Astrocyte (in vitro differentiated cells and primary cell): ENCODE measurements at regions not wholly inside any gene's neighbourhood (a gene's known extent, or its start where the extent isn't known, plus 50 kb on each side); places are given as distances from the start of the nearest gene placed in this dataset.

ENCODE experiments used
- DNase-seq: peaks from one replicate; pipeline ENCODE4 v3.0.0-alpha.2; 2010; ENCODE audit warnings: low read depth
- FAIRE-seq: peaks from 2 replicates; lab custom pipeline; 2011; peaks lifted over from hg19 to GRCh38; lab: Jason Lieb, UNC
- H2AFZ ChIP-seq: 2 replicates; pipeline ENCODE4 v1.6.0; 2012; ENCODE audit warnings: low read depth, low read length, inconsistent platforms
- H3K27ac ChIP-seq: 2 replicates; pipeline ENCODE4 v1.5.1; 2011; ENCODE audit warnings: low read depth, low read length, inconsistent platforms
- H3K27me3 ChIP-seq: 2 replicates; pipeline ENCODE4 v1.6.0; 2011; ENCODE audit warnings: low read length, inconsistent platforms; ENCODE audit not compliant: insufficient read depth
- H3K36me3 ChIP-seq: 2 replicates; pipeline ENCODE4 v1.5.1; 2011; ENCODE audit warnings: low read length, inconsistent platforms; ENCODE audit not compliant: insufficient read depth
- H3K4me1 ChIP-seq: 2 replicates; pipeline ENCODE4 v1.5.1; 2011; ENCODE audit warnings: low read length, inconsistent platforms; ENCODE audit not compliant: insufficient read depth
- H3K4me2 ChIP-seq: 2 replicates; pipeline ENCODE4 v1.6.0; 2012; ENCODE audit warnings: low read length, inconsistent platforms
- H3K4me3 ChIP-seq: 2 replicates; pipeline ENCODE4 v1.5.1; 2011; ENCODE audit warnings: low read depth, mild to moderate bottlenecking, low read length, inconsistent platforms; ENCODE audit not compliant: insufficient read depth
- H3K79me2 ChIP-seq: 2 replicates; pipeline ENCODE4 v1.6.0; 2012; ENCODE audit warnings: mild to moderate bottlenecking, low read length, inconsistent platforms; ENCODE audit not compliant: insufficient read depth
- H3K9ac ChIP-seq: 2 replicates; pipeline ENCODE4 v1.6.0; 2012; ENCODE audit warnings: mild to moderate bottlenecking, low read length, inconsistent platforms
- H3K9me3 ChIP-seq: 2 replicates; pipeline ENCODE4 v1.5.1; 2012; ENCODE audit warnings: low read depth, mild to moderate bottlenecking, low read length, inconsistent platforms; ENCODE audit not compliant: insufficient read depth
- H4K20me1 ChIP-seq: 2 replicates; pipeline ENCODE4 v1.6.0; 2012; ENCODE audit warnings: low read length, inconsistent platforms; ENCODE audit not compliant: insufficient read depth
- H3K27ac Mint-ChIP-seq: one replicate; pipeline ENCODE4 v1.8.0; 2021; ENCODE audit warnings: mild to moderate bottlenecking, mixed read lengths; ENCODE audit not compliant: unreplicated experiment
- H3K27me3 Mint-ChIP-seq: one replicate; pipeline ENCODE4 v1.8.0; 2021; ENCODE audit warnings: low read depth, mixed read lengths; ENCODE audit not compliant: unreplicated experiment
- H3K36me3 Mint-ChIP-seq: one replicate; pipeline ENCODE4 v1.8.0; 2021; ENCODE audit warnings: low read depth, mixed read lengths; ENCODE audit not compliant: unreplicated experiment
- H3K4me1 Mint-ChIP-seq: one replicate; pipeline ENCODE4 v1.8.0; 2021; ENCODE audit warnings: low read depth, mixed read lengths; ENCODE audit not compliant: unreplicated experiment
- H3K4me3 Mint-ChIP-seq: one replicate; pipeline ENCODE4 v1.8.0; 2021; ENCODE audit warnings: mild to moderate bottlenecking, moderate library complexity, mixed read lengths; ENCODE audit not compliant: unreplicated experiment
- H3K9me3 Mint-ChIP-seq: one replicate; pipeline ENCODE4 v1.8.0; 2021; ENCODE audit warnings: mild to moderate bottlenecking, mixed read lengths; ENCODE audit not compliant: unreplicated experiment
- EZH2 ChIP-seq: IDR thresholded peaks from 2 replicates; pipeline ENCODE4 v1.6.1; 2012; ENCODE audit warnings: mild to moderate bottlenecking, low read length, inconsistent platforms; ENCODE audit not compliant: insufficient read depth
- TF ChIP-seq, protein P1 (sequence below): IDR thresholded peaks from 2 replicates; pipeline ENCODE4 v1.5.1; 2011; ENCODE audit warnings: low read depth, mild to moderate bottlenecking, inconsistent platforms, low read length, moderate library complexity; ENCODE audit not compliant: insufficient read depth

DNA sequence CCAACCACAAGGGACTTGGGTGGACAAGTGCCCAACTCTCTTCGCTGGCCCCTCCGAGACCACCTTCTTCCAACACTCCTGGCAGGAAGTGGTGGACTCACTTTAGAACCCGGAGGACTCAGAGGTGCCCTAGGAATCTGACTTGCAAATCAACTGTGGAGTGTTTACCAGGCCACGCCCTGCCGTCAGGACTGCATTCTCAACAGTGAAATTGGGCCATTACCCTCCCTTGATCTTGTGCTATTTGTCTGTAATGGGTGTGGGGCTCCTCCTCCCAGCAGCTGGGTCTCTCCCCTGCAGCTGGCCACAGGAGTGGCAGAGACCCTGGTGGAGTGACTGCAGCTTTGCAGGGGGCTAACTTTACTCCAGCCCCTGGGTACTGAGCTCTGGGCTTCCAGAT, 212.2 kb upstream of the RPL38 start:
- H3K4me3 ChIP-seq = no peak overlapping the region
- no peaks in the 10 kb centered on the region for H3K4me1 Mint-ChIP-seq
- no peaks in the 10 kb centered on the region for H3K36me3 ChIP-seq
- FAIRE-seq (no peak), DNase-seq (no peak)
- H3K9me3 Mint-ChIP-seq = no peaks in the 10 kb centered on the region
- H3K27me3 ChIP-seq = no peaks in the 10 kb centered on the region
- no peaks in the 10 kb centered on the region for H3K9me3 ChIP-seq
- TF ChIP-seq EZH2 = no peak
- TF ChIP-seq, protein P1, sequence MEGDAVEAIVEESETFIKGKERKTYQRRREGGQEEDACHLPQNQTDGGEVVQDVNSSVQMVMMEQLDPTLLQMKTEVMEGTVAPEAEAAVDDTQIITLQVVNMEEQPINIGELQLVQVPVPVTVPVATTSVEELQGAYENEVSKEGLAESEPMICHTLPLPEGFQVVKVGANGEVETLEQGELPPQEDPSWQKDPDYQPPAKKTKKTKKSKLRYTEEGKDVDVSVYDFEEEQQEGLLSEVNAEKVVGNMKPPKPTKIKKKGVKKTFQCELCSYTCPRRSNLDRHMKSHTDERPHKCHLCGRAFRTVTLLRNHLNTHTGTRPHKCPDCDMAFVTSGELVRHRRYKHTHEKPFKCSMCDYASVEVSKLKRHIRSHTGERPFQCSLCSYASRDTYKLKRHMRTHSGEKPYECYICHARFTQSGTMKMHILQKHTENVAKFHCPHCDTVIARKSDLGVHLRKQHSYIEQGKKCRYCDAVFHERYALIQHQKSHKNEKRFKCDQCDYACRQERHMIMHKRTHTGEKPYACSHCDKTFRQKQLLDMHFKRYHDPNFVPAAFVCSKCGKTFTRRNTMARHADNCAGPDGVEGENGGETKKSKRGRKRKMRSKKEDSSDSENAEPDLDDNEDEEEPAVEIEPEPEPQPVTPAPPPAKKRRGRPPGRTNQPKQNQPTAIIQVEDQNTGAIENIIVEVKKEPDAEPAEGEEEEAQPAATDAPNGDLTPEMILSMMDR = no peak
- H2AFZ ChIP-seq = no peak overlapping the region
- no peak overlapping the region for H3K4me2 ChIP-seq
- no peaks in the 10 kb centered on the region for H3K79me2 ChIP-seq
- H4K20me1 ChIP-seq = no peaks in the 10 kb centered on the region
- no peak overlapping the region for H3K4me3 Mint-ChIP-seq
- H3K27ac Mint-ChIP-seq = no peak overlapping the region
- no peaks in the 10 kb centered on the region for H3K36me3 Mint-ChIP-seq
- H3K9ac ChIP-seq = no peak overlapping the region
- H3K4me1 ChIP-seq = no peaks in the 10 kb centered on the region
- H3K27me3 Mint-ChIP-seq = peaks cover 46% of the 10 kb centered on the region
- H3K27ac ChIP-seq = no peak overlapping the region

DNA sequence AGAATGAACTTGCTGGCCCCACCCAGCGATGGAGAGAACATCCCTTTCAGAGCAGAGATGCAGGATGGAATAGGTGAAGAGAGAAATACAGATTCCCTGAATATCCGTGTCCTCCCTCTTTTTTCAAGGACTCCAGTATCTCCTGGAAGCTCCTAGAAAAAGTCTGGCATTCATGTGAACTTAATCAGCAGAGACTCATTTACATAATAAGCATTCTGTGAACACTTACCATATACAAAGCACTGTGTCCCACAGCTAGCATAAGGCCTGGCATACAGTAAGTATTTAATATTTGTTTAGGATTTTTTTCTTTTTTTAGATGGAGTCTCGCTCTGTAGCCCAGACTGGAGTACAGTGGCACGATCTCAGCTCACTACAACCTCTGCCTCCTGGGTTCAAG, 208.5 kb upstream of the RPL38 start:
- H3K4me1 Mint-ChIP-seq = no peaks in the 10 kb centered on the region
- FAIRE-seq (no peak), DNase-seq (no peak)
- Histone ChIP-seq H3K4me1 (no peaks in the 10 kb centered on the region), H3K4me2 (no peak overlapping the region), H3K27ac (no peak overlapping the region), H3K9me3 (no peaks in the 10 kb centered on the region), H3K79me2 (no peaks in the 10 kb centered on the region), H3K4me3 (no peak overlapping the region), H3K27me3 (no peaks in the 10 kb centered on the region), H2AFZ (no peak overlapping the region), H4K20me1 (no peaks in the 10 kb centered on the region), H3K36me3 (no peaks in the 10 kb centered on the region), H3K9ac (no peak overlapping the region)
- no peaks in the 10 kb centered on the region for H3K9me3 Mint-ChIP-seq
- TF ChIP-seq, protein P1 = no peak
- TF ChIP-seq EZH2 = no peak
- peaks cover 45% of the 10 kb centered on the region for H3K27me3 Mint-ChIP-seq
- H3K36me3 Mint-ChIP-seq = no peaks in the 10 kb centered on the region
- no peak overlapping the region for H3K27ac Mint-ChIP-seq
- H3K4me3 Mint-ChIP-seq = no peak overlapping the region

DNA sequence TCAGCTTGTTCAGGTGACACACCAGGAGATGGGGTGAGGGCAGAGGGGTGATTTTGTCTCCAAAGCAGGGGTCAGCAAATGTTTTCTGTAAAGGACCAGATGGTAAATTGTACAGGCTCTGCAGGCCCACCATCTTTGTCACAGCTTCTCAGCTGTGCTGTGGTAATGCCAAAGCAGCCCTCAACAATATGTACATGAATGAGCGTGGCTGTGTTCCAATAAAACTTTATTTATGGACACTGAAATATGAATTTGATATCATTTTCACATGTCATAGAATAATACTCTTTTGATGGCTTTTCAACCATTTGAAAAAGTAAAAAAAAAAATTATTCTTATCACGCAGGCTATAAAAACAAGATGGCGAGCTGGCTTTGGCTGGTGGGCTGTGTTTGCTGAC, 206.4 kb upstream of the RPL38 start:
- H3K27ac Mint-ChIP-seq = no peak overlapping the region
- no peak for FAIRE-seq
- H3K79me2 ChIP-seq = no peaks in the 10 kb centered on the region

More for the DNA sequence above, 206.4 kb upstream of the RPL38 start:
- Histone ChIP-seq H3K36me3 (no peaks in the 10 kb centered on the region), H3K4me2 (no peak overlapping the region), H4K20me1 (no peaks in the 10 kb centered on the region), H3K9me3 (no peaks in the 10 kb centered on the region), H3K27ac (no peak overlapping the region), H2AFZ (no peak overlapping the region), H3K4me3 (no peak overlapping the region), H3K9ac (no peak overlapping the region), H3K27me3 (no peaks in the 10 kb centered on the region), H3K4me1 (no peaks in the 10 kb centered on the region)
- peaks cover 46% of the 10 kb centered on the region for H3K27me3 Mint-ChIP-seq
- H3K36me3 Mint-ChIP-seq = no peaks in the 10 kb centered on the region
- H3K4me3 Mint-ChIP-seq = no peak overlapping the region
- no peaks in the 10 kb centered on the region for H3K9me3 Mint-ChIP-seq
- H3K4me1 Mint-ChIP-seq = no peaks in the 10 kb centered on the region
- TF ChIP-seq EZH2 = no peak
- TF ChIP-seq, protein P1 = no peak
- no peak for DNase-seq
